Activated B cell treated with CpG ODN at 0.5 μM for 24 hours (primary cell): ENCODE measurements at regions not wholly inside any gene's neighbourhood (a gene's known extent, or its start where the extent isn't known, plus 50 kb on each side); places are given as distances from the start of the nearest gene placed in this dataset.

Source experiments
- ATAC-seq: fragments of 200-7000 bp; cut with Tn5 transposase; one replicate; pipeline ENCODE4 v1.10.0; 2021; ENCODE audit warnings: low read depth, mild to moderate bottlenecking, moderate library complexity
- CTCF ChIA-PET: fragments of 350-600 bp; sonication (Branson Sonifier 250); formaldehyde crosslinking; loops from one replicate; lab custom pipeline; 2021; ENCODE audit warnings: antibody characterized with exemption; lab: Charles Lee
- POLR2A ChIA-PET: fragments of 350-600 bp; sonication (Branson Sonifier 250); formaldehyde crosslinking; loops from one replicate; lab custom pipeline; 2021; ENCODE audit warnings: antibody characterized with exemption; lab: Charles Lee
- DNase-seq: peaks from one replicate; pipeline ENCODE4 v3.0.0; 2022
- H3K27ac Mint-ChIP-seq: one replicate; pipeline ENCODE4 v1.8.0; 2020; ENCODE audit warnings: mixed read lengths
- H3K27me3 Mint-ChIP-seq: one replicate; pipeline ENCODE4 v1.8.0; 2021; ENCODE audit warnings: mixed read lengths
- H3K36me3 Mint-ChIP-seq: one replicate; pipeline ENCODE4 v1.8.0; 2021; ENCODE audit warnings: low read depth, mixed read lengths
- H3K4me1 Mint-ChIP-seq: one replicate; pipeline ENCODE4 v1.8.0; 2021; ENCODE audit warnings: mixed read lengths
- H3K4me3 Mint-ChIP-seq: one replicate; pipeline ENCODE4 v1.8.0; 2020; ENCODE audit warnings: mild to moderate bottlenecking, mixed read lengths
- H3K9me3 Mint-ChIP-seq: one replicate; pipeline ENCODE4 v1.8.0; 2020; ENCODE audit warnings: mixed read lengths
- intact Hi-C: fragments of 100-400 bp; cut with micrococcal nuclease; formaldehyde crosslinking; loops from one replicate; pipeline ENCODE4 v1.15.1; 2024
- TF ChIP-seq, protein P1 (sequence below): fragments of 200-600 bp; IDR thresholded peaks from one replicate; pipeline ENCODE4 v1.8.0; 2022; ENCODE audit warnings: antibody characterized with exemption, mild to moderate bottlenecking

DNA sequence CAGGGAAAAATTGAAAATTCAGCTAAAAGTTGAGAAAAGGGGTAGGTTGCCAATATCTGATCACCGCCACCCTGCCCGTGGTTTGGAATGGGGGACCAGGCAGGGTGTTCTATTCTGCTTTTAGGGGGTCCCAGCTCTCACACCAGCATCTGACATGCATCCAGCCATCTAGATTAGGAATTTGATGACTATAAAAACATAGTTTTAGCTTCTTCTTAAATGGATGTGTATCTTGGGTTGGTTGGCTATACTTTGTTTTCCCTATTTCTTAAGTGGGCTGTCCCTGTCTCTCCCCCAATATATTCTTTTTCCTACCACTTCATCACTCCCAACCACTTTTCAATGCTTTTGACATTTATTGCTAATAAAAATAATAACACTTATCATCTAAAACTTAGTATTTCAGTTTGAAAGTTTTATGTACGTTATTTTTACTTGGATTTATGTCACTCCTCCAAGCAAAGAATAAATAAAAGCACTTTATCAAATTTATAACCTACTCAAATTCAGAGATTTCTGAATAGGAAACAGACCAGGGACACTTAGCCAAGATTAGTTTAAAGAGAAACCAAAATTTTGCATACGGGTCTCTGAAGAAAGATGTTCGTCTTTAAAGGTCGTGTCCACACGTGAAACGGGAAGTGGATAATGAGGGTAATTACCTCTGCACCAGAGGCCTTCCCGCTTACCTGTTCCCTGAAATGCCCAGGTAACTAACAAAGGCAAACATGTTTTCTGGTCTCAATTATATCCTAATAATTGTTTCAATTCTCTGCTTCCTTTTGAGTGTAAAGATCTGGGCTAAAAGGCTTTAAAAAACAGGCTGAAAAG lies 233.2 kb upstream of the AUTS2 start:
- Mint-ChIP-seq H3K4me3 (no peak overlapping the region), H3K27me3 (no peaks in the 10 kb centered on the region), H3K27ac (no peak overlapping the region), H3K36me3 (no peaks in the 10 kb centered on the region), H3K4me1 (no peaks in the 10 kb centered on the region), H3K9me3 (no peaks in the 10 kb centered on the region)
- no peak for DNase-seq
- POLR2A ChIA-PET: no interaction called here
- intact Hi-C loops: no loop called here
- no peak for ATAC-seq
- CTCF ChIA-PET: no interaction called here
- TF ChIP-seq, protein P1, sequence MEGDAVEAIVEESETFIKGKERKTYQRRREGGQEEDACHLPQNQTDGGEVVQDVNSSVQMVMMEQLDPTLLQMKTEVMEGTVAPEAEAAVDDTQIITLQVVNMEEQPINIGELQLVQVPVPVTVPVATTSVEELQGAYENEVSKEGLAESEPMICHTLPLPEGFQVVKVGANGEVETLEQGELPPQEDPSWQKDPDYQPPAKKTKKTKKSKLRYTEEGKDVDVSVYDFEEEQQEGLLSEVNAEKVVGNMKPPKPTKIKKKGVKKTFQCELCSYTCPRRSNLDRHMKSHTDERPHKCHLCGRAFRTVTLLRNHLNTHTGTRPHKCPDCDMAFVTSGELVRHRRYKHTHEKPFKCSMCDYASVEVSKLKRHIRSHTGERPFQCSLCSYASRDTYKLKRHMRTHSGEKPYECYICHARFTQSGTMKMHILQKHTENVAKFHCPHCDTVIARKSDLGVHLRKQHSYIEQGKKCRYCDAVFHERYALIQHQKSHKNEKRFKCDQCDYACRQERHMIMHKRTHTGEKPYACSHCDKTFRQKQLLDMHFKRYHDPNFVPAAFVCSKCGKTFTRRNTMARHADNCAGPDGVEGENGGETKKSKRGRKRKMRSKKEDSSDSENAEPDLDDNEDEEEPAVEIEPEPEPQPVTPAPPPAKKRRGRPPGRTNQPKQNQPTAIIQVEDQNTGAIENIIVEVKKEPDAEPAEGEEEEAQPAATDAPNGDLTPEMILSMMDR: no peak

DNA sequence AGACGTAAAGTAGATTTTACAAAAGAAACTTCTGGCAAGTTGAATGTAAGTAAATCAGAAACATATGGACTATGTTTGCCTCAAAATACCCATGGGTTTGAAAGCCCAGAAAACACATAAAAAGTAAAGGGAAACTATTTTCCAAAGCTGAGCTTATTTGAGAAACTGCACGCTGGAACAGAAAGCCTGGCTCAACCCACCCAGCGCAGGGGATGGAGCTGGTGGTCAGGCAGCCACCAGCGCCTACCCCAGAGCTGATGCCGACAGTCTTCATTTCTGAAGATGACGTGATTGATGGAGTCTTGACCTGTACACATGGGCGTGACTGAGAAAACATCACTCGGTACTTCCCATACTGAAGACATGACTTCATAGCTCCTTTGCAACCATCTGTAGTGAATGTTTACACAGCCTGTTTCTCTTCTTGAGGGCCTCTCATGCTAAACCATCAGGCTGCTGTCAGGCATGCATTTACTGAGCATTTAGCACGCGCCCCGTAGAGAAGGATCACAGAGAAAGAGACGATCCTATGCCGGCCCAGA lies 232.6 kb upstream of the AUTS2 start:
- TF ChIP-seq, protein P1: no peak
- DNase-seq: no peak
- ChIA-PET POLR2A (no interaction called here), CTCF (no interaction called here)
- Mint-ChIP-seq H3K36me3 (no peaks in the 10 kb centered on the region), H3K27ac (no peak overlapping the region), H3K4me1 (no peaks in the 10 kb centered on the region), H3K27me3 (no peaks in the 10 kb centered on the region), H3K4me3 (no peak overlapping the region), H3K9me3 (no peaks in the 10 kb centered on the region)
- intact Hi-C loops: no loop called here
- ATAC-seq: no peak

DNA sequence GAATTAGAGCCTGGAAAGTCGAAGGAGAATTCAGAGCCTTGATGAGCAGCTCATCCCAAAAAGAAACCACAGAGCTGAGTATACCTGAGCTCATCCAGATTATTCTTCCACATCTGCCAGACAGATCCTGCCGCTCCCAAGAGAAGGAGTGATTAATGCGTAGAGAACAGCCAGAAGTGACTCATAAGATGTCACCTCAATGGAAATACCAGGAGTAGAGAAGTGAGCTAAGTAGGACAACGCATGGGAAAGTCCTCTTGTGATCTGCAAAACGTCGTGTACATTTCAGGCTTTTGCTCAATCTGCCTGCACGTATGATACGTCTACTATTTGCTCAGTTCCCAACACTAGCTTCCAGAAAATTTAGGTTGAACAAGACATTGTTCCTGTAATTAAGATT lies 230.5 kb upstream of the AUTS2 start:
- ChIA-PET CTCF (no interaction called here), POLR2A (no interaction called here)

DNA sequence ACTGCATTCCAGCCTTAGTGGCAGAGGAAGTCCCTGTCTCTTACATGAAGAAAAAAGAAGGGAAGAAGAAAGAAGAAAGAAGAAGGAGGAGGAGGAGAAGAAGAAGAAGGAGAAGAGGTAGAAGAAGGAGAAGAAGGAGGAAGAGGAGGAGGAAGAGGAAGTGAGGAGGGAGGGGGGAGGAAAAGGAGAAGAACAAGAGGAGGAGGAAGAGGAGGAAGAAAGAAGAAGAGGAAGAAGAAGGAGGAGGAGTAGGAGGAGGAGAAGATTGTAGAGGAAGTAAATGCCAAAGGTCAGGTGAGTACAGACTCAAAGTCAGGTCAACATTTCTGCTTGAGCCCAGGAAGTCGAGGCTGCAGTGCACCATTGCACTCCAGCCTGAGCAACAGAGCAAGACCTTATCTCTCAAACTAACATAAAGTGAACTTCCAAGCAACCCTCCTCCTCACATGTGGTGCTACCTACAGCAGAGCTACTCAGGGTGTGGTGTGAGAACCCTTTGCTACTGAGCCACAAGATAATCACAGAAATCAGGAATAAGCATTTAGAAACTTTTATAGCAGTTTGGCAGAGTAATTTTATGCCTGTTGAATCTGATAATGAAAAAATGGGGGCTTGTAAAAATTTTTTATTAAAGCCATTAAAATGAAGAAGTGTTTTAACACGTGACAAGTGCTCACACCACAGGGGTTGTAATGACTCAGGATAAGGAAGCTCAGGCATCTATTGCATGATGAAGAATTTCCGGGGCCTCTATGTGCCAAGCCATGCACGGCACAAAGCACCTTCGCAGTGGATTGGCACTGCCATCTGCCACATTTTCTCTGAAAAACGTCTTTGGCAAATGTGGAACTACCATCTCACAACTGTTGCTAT lies 224.9 kb upstream of the AUTS2 start:
- Mint-ChIP-seq H3K27ac (peak overlapping the region; percentile 38), H3K27me3 (no peaks in the 10 kb centered on the region), H3K9me3 (peaks cover 6% of the 10 kb centered on the region), H3K4me1 (peaks cover 12% of the 10 kb centered on the region), H3K36me3 (no peaks in the 10 kb centered on the region), H3K4me3 (no peak overlapping the region)
- TF ChIP-seq, protein P1: no peak
- CTCF ChIA-PET: no interaction called here
- DNase-seq: no peak
- intact Hi-C loops: no loop called here
- ATAC-seq: peak; percentile 67
- POLR2A ChIA-PET: no interaction called here

More for the DNA sequence above, 230.5 kb upstream of the AUTS2 start:
- H3K27me3 Mint-ChIP-seq: no peaks in the 10 kb centered on the region
- TF ChIP-seq, protein P1: no peak
- H3K4me3 Mint-ChIP-seq: no peak overlapping the region
- no peak overlapping the region for H3K27ac Mint-ChIP-seq
- H3K4me1 Mint-ChIP-seq: no peaks in the 10 kb centered on the region
- ATAC-seq (no peak), DNase-seq (no peak)
- intact Hi-C loops: no loop called here
- no peaks in the 10 kb centered on the region for H3K36me3 Mint-ChIP-seq
- no peaks in the 10 kb centered on the region for H3K9me3 Mint-ChIP-seq

DNA sequence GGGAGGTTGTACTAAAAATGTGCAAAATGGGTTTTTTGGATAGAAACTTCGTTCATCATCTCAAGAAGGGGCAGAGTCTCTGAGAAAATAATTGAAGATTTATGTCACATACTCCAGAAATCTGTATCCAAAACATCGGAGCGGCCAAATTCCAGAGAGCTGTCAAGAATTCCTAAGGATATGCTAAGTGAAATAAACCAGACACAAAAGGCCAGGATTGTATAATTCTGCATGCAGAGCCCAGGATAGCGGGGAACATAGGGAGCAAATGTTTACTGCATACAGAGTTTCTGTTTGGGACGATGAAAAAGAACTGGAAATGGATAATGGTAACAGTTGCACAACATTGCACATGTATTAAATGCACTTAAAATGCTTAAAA lies 224.2 kb upstream of the AUTS2 start:
- ATAC-seq: no peak
- no peaks in the 10 kb centered on the region for H3K36me3 Mint-ChIP-seq
- H3K27ac Mint-ChIP-seq: no peak overlapping the region

More for the DNA sequence above, 224.2 kb upstream of the AUTS2 start:
- Mint-ChIP-seq H3K4me3 (no peak overlapping the region), H3K27me3 (peaks cover 4% of the 10 kb centered on the region), H3K9me3 (peaks cover 6% of the 10 kb centered on the region), H3K4me1 (peaks cover 12% of the 10 kb centered on the region)
- DNase-seq: no peak
- ChIA-PET POLR2A (no interaction called here), CTCF (no interaction called here)
- intact Hi-C loops: no loop called here
- TF ChIP-seq, protein P1: no peak
